Neural cell (in vitro differentiated cells): ENCODE measurements at regions not wholly inside any gene's neighbourhood (a gene's known extent, or its start where the extent isn't known, plus 50 kb on each side); places are given as distances from the start of the nearest gene placed in this dataset.

Source experiments
- EP300 ChIP-seq: fragments of 450-650 bp; conservative IDR thresholded peaks from 2 replicates; pipeline ENCODE4 v1.6.1; 2014; ENCODE audit warnings: antibody characterized with exemption, mild to moderate bottlenecking, moderate library complexity; ENCODE audit not compliant: poor library complexity, severe bottlenecking
- EZH2 ChIP-seq: fragments of 200-600, 300-800 bp; shearing (Covaris generic), sonication (generic); IDR thresholded peaks from 2 replicates; pipeline ENCODE4 v1.6.1; 2014; ENCODE audit warnings: antibody characterized with exemption, low read length, borderline replicate concordance, mild to moderate bottlenecking; ENCODE audit not compliant: insufficient read depth, poor library complexity, severe bottlenecking
- TAF1 ChIP-seq: IDR thresholded peaks from 2 replicates; pipeline ENCODE4 v1.6.1; 2012; ENCODE audit warnings: low read depth
- TF ChIP-seq, protein P1 (sequence below): fragments of 450-650 bp; IDR thresholded peaks from 2 replicates; pipeline ENCODE4 v1.5.1; 2014; ENCODE audit warnings: antibody characterized with exemption, mild to moderate bottlenecking, moderate library complexity; ENCODE audit not compliant: poor library complexity, severe bottlenecking

DNA sequence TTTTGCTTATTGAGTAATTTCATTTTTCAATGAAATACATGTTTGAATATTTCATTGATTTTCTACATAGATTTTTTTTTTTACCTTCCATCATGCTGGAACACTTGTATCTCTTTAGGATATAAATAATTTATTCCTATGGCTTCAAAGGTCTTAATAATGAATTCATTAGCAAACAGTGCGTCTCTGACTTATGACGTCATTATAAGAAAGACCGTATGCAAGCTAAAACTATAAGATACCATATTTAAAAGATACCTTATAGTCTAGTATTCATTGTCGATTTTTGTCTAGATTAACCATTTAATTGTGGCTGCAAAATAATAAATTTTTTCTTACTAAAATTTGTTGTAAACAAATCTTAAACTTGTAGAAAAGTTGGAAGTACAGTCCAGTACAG, 187.7 kb upstream of the CHD1 start:
- TF ChIP-seq, protein P1, sequence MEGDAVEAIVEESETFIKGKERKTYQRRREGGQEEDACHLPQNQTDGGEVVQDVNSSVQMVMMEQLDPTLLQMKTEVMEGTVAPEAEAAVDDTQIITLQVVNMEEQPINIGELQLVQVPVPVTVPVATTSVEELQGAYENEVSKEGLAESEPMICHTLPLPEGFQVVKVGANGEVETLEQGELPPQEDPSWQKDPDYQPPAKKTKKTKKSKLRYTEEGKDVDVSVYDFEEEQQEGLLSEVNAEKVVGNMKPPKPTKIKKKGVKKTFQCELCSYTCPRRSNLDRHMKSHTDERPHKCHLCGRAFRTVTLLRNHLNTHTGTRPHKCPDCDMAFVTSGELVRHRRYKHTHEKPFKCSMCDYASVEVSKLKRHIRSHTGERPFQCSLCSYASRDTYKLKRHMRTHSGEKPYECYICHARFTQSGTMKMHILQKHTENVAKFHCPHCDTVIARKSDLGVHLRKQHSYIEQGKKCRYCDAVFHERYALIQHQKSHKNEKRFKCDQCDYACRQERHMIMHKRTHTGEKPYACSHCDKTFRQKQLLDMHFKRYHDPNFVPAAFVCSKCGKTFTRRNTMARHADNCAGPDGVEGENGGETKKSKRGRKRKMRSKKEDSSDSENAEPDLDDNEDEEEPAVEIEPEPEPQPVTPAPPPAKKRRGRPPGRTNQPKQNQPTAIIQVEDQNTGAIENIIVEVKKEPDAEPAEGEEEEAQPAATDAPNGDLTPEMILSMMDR: no peak
- TF ChIP-seq TAF1: no peak
- TF ChIP-seq EP300: no peak
- no peak for TF ChIP-seq EZH2
